IMR-90 (cell line): ENCODE measurements at regions not wholly inside any gene's neighbourhood (a gene's known extent, or its start where the extent isn't known, plus 50 kb on each side); places are given as distances from the start of the nearest gene placed in this dataset.

Experiments
- ATAC-seq: fragments of 200-7000 bp; cut with Tn5 transposase; 2 replicates; pipeline ENCODE4 v1.9.1; 2020; ENCODE audit warnings: low read depth, mild to moderate bottlenecking, moderate library complexity
- BruUV-seq: library from RNA; stranded (reverse); fragments of 400-500 nt; replicated peaks from 2 replicates; lab custom pipeline; 2021; lab: Mats Ljungman, UMichigan
- CTCF ChIA-PET: fragments of 300-600 bp; formaldehyde crosslinking; extraction: SDS; loops from one replicate; lab custom pipeline; 2021; ENCODE audit warnings: antibody characterized with exemption; lab: Yijun Ruan, JAX
- POLR2A ChIA-PET: fragments of 300-600 bp; sonication (Branson Sonifier 250); formaldehyde crosslinking; loops from one replicate; lab custom pipeline; 2022; ENCODE audit warnings: antibody characterized with exemption; ENCODE audit not compliant: unreplicated experiment; lab: Charles Lee
- DNase-seq: peaks from one replicate; pipeline ENCODE4 v3.0.0; 2013
- H2AFZ ChIP-seq: replicated peaks from 2 replicates; pipeline ENCODE3; 2013; ENCODE audit warnings: low read length, mild to moderate bottlenecking; ENCODE audit not compliant: poor library complexity
- H2AK5ac ChIP-seq: 2 replicates; pipeline ENCODE4 v1.6.1; 2013; ENCODE audit warnings: low read depth, low read length, inconsistent platforms
- H2AK9ac ChIP-seq: replicated peaks from 2 replicates; pipeline ENCODE3; 2013; ENCODE audit warnings: mild to moderate bottlenecking, low read depth, low read length, moderate library complexity; ENCODE audit not compliant: poor library complexity
- H2BK120ac ChIP-seq: 2 replicates; pipeline ENCODE4 v1.6.1; 2013; ENCODE audit warnings: low read depth, low read length, inconsistent platforms
- H2BK15ac ChIP-seq: 3 replicates; pipeline ENCODE4 v1.6.1; 2013; ENCODE audit warnings: low read depth, low read length, inconsistent platforms
- H2BK20ac ChIP-seq: 2 replicates; pipeline ENCODE4 v1.6.1; 2013; ENCODE audit warnings: low read depth, mild to moderate bottlenecking, inconsistent platforms, low read length, moderate library complexity
- H2BK5ac ChIP-seq: 2 replicates; pipeline ENCODE4 v1.6.1; 2013; ENCODE audit warnings: mild to moderate bottlenecking, low read depth, low read length, inconsistent platforms; ENCODE audit not compliant: poor library complexity, severe bottlenecking
- H3K14ac ChIP-seq: replicated peaks from 2 replicates; pipeline ENCODE4 v1.6.1; 2013; ENCODE audit warnings: low read depth, low read length, inconsistent platforms
- H3K18ac ChIP-seq: 2 replicates; pipeline ENCODE4 v1.6.1; 2013; ENCODE audit warnings: low read depth, low read length, control low read depth
- H3K23ac ChIP-seq: 2 replicates; pipeline ENCODE4 v1.6.1; 2013; ENCODE audit warnings: low read depth, low read length, inconsistent platforms
- H3K27ac ChIP-seq: 2 replicates; pipeline ENCODE4 v1.5.1; 2013; ENCODE audit warnings: mild to moderate bottlenecking, control low read depth, low read length; ENCODE audit not compliant: insufficient read depth
- H3K27me3 ChIP-seq: 2 replicates; pipeline ENCODE4 v1.6.1; 2013; ENCODE audit warnings: low read length; ENCODE audit not compliant: control insufficient read depth, insufficient read depth
- H3K36me3 ChIP-seq: 2 replicates; pipeline ENCODE4 v1.6.1; 2013; ENCODE audit warnings: low read length, mixed read lengths; ENCODE audit not compliant: control insufficient read depth, insufficient read depth
- H3K4ac ChIP-seq: 2 replicates; pipeline ENCODE4 v1.6.1; 2013; ENCODE audit warnings: low read depth, low read length, inconsistent platforms
- H3K4me1 ChIP-seq: 2 replicates; pipeline ENCODE4 v1.6.1; 2013; ENCODE audit warnings: low read length, mixed read lengths; ENCODE audit not compliant: control insufficient read depth, insufficient read depth
- H3K4me2 ChIP-seq: 2 replicates; pipeline ENCODE4 v1.6.1; 2013; ENCODE audit warnings: low read depth, mild to moderate bottlenecking, control low read depth, low read length, moderate library complexity
- H3K4me3 ChIP-seq: 2 replicates; pipeline ENCODE4 v1.5.1; 2013; ENCODE audit warnings: low read depth, mild to moderate bottlenecking, control low read depth, low read length, moderate library complexity; ENCODE audit not compliant: insufficient read depth
- H3K56ac ChIP-seq: 2 replicates; pipeline ENCODE4 v1.6.1; 2013; ENCODE audit warnings: low read length, inconsistent platforms; ENCODE audit not compliant: insufficient read depth; ENCODE audit errors: extremely low read depth
- H3K79me1 ChIP-seq, 2 experiments: 2 replicates each; pipeline ENCODE4 v1.6.1; 2013; ENCODE audit warnings: low read length in 2 of 2, inconsistent platforms in 1 of 2, low read depth in 1 of 2
- H3K9ac ChIP-seq: 2 replicates; pipeline ENCODE4 v1.6.1; 2013; ENCODE audit warnings: low read depth, low read length, control low read depth
- H3K9me1 ChIP-seq: 2 replicates; pipeline ENCODE4 v1.6.1; 2013; ENCODE audit warnings: low read length, inconsistent platforms; ENCODE audit not compliant: insufficient read depth
- H3K9me3 ChIP-seq: 2 replicates; pipeline ENCODE4 v1.6.1; 2013; ENCODE audit warnings: low read length; ENCODE audit not compliant: control insufficient read depth, insufficient read depth
- H4K20me1 ChIP-seq: 2 replicates; pipeline ENCODE4 v1.6.1; 2013; ENCODE audit warnings: low read length, inconsistent platforms; ENCODE audit not compliant: insufficient read depth
- H4K5ac ChIP-seq: 2 replicates; pipeline ENCODE4 v1.6.1; 2013; ENCODE audit warnings: mild to moderate bottlenecking, low read depth, low read length, control low read depth
- H4K8ac ChIP-seq, 2 experiments: 2 replicates each; pipeline ENCODE4 v1.6.1; 2013; ENCODE audit warnings: low read depth in 2 of 2, low read length in 2 of 2, control low read depth in 1 of 2, inconsistent platforms in 1 of 2
- H4K91ac ChIP-seq: 2 replicates; pipeline ENCODE4 v1.6.1; 2013; ENCODE audit warnings: low read depth, low read length, inconsistent platforms; ENCODE audit not compliant: insufficient read depth
- BHLHE40 ChIP-seq: fragments of 150-350 bp; IDR thresholded peaks from 2 replicates; pipeline ENCODE4 v1.6.1; 2016; ENCODE audit warnings: mild to moderate bottlenecking, low read depth, low read length
- CEBPB ChIP-seq: IDR thresholded peaks from 2 replicates; pipeline ENCODE4 v1.6.1; 2012; ENCODE audit warnings: low read depth, low read length, improper control_type of control experiment
- CHD1 ChIP-seq: IDR thresholded peaks from 2 replicates; pipeline ENCODE4 v1.6.1; 2012; ENCODE audit warnings: low read depth, low read length, improper control_type of control experiment
- CTCF ChIP-seq: conservative IDR thresholded peaks from 2 replicates; pipeline ENCODE4 v1.5.1; 2012; ENCODE audit warnings: mild to moderate bottlenecking, low read depth, low read length, improper control_type of control experiment
- ELK1 ChIP-seq: fragments of 150-350 bp; IDR thresholded peaks from 2 replicates; pipeline ENCODE4 v1.6.1; 2016; ENCODE audit warnings: low read depth, mild to moderate bottlenecking, low read length, moderate library complexity, borderline replicate concordance
- FOS ChIP-seq: fragments of 150-350 bp; IDR thresholded peaks from 2 replicates; pipeline ENCODE4 v1.6.1; 2016; ENCODE audit warnings: low read depth, low read length
- MAFK ChIP-seq: IDR thresholded peaks from 2 replicates; pipeline ENCODE4 v1.6.1; 2012; ENCODE audit warnings: low read depth, low read length, improper control_type of control experiment
- MAZ ChIP-seq: IDR thresholded peaks from 2 replicates; pipeline ENCODE4 v1.6.1; 2012; ENCODE audit warnings: low read depth, mild to moderate bottlenecking, low read length, improper control_type of control experiment, moderate library complexity, borderline replicate concordance
- MXI1 ChIP-seq: IDR thresholded peaks from 2 replicates; pipeline ENCODE4 v1.6.1; 2012; ENCODE audit warnings: low read depth, mild to moderate bottlenecking, low read length, moderate library complexity, borderline replicate concordance
- NFE2L2 ChIP-seq: fragments of 150-350 bp; IDR thresholded peaks from 2 replicates; pipeline ENCODE4 v1.6.1; 2016; ENCODE audit warnings: low read depth, mild to moderate bottlenecking, low read length
- POLR2A ChIP-seq: IDR thresholded peaks from 2 replicates; pipeline ENCODE4 v1.6.1; 2012; ENCODE audit warnings: mild to moderate bottlenecking, low read depth, low read length
- RAD21 ChIP-seq: IDR thresholded peaks from 2 replicates; pipeline ENCODE4 v1.6.1; 2012; ENCODE audit warnings: low read length, improper control_type of control experiment
- RCOR1 ChIP-seq: IDR thresholded peaks from 2 replicates; pipeline ENCODE4 v1.6.1; 2012; ENCODE audit warnings: mild to moderate bottlenecking, low read length, improper control_type of control experiment; ENCODE audit not compliant: insufficient replicate concordance
- RFX5 ChIP-seq: IDR thresholded peaks from 2 replicates; pipeline ENCODE4 v1.8.0; 2012; ENCODE audit warnings: low read depth, mild to moderate bottlenecking, low read length, moderate library complexity
- SMC3 ChIP-seq: fragments of 150-350 bp; IDR thresholded peaks from 2 replicates; pipeline ENCODE4 v1.6.1; 2016; ENCODE audit warnings: low read depth, mild to moderate bottlenecking, antibody characterized with exemption, low read length, moderate library complexity
- USF2 ChIP-seq: fragments of 150-350 bp; IDR thresholded peaks from 2 replicates; pipeline ENCODE4 v1.6.1; 2017; ENCODE audit warnings: mild to moderate bottlenecking, antibody characterized with exemption, low read length, low read depth
- WGBS, 2 experiments: methylation state at CpG; one replicate each; pipeline versions ENCODE4 v1.1.5 to v1.1.7; 2013; ENCODE audit warnings: missing lambda C conversion rate in 2 of 2; ENCODE audit not compliant: insufficient read length in 1 of 2; ENCODE audit errors: extremely low coverage in 2 of 2; 5-methylcytosine and 5-hydroxymethylcytosine counted together
- dilution Hi-C: fragments of 300-500 bp; cut with HindIII; formaldehyde crosslinking; loops from one replicate; pipeline ENCODE4 v1.14.3; 2018; ENCODE audit warnings: low sequenced_read_pairs; ENCODE audit not compliant: unreplicated experiment
- in situ Hi-C: fragments of 300-500 bp; cut with MboI; formaldehyde crosslinking; loops from 3 replicates; pipeline ENCODE4 v1.14.3; 2019; ENCODE audit warnings: low sequenced_read_pairs, inconsistent platforms, mixed read lengths
- intact Hi-C: fragments of 100-400 bp; cut with micrococcal nuclease; formaldehyde crosslinking; loops from 2 replicates; pipeline ENCODE4 v1.10.0; 2022

- BruUV-seq: no TSS peak
- Histone ChIP-seq H3K4me1 (no peaks in the 10 kb centered on the region), H4K5ac (no peak overlapping the region), H3K9me3 (no peaks in the 10 kb centered on the region), H3K4me2 (no peak overlapping the region), H2BK120ac (no peak overlapping the region), H4K20me1 (no peaks in the 10 kb centered on the region), H2AK9ac (no peak overlapping the region), H2BK15ac (no peak overlapping the region), H3K9me1 (no peaks in the 10 kb centered on the region), H3K23ac (no peak overlapping the region), H3K27ac (no peak overlapping the region), H3K79me1 (no peaks in the 10 kb centered on the region), H3K27me3 (no peaks in the 10 kb centered on the region), H3K56ac (no peak overlapping the region), H3K4ac (no peak overlapping the region), H3K36me3 (no peaks in the 10 kb centered on the region), H3K18ac (no peak overlapping the region), H2BK5ac (no peak overlapping the region), H2AK5ac (no peak overlapping the region), H3K4me3 (no peak overlapping the region), H2AFZ (no peak overlapping the region), H4K91ac (no peak overlapping the region), H3K9ac (no peak overlapping the region), H3K14ac (no peak overlapping the region), H4K8ac (no peak overlapping the region), H2BK20ac (no peak overlapping the region)
- no CpG with 5 or more reads among the region's 3 CpGs for WGBS, 2 experiments
- intact Hi-C loops: no loop called here
- in situ Hi-C loops: no loop called here
- TF ChIP-seq CHD1 (no peak), RCOR1 (no peak), POLR2A (no peak), RAD21 (no peak), BHLHE40 (no peak), MAFK (no peak), USF2 (no peak), RFX5 (no peak), SMC3 (no peak), MAZ (no peak), CEBPB (no peak), ELK1 (no peak), NFE2L2 (no peak), CTCF (no peak), FOS (no peak), MXI1 (no peak)
- DNase-seq (no peak), ATAC-seq (no peak)
- ChIA-PET CTCF (no interaction called here), POLR2A (no interaction called here)
- dilution Hi-C loops: no loop called here
Measured at GRCh38 chr5:13317654-13318053, 626.8 kb downstream of the DNAH5 start.
